Sigmoid colon (tissue), 4 donors: ENCODE measurements at regions not wholly inside any gene's neighbourhood (a gene's known extent, or its start where the extent isn't known, plus 50 kb on each side); places are given as distances from the start of the nearest gene placed in this dataset.

Source experiments
- EP300 ChIP-seq, 4 donors: sonication (generic); formaldehyde crosslinking; IDR thresholded peaks; one replicate each; pipeline ENCODE4 v1.6.1; 2017; ENCODE audit warnings: antibody characterized with exemption in 4 of 4
- POLR2A ChIP-seq, 2 donors: fragments of 450-650 bp; IDR thresholded peaks; one replicate each; pipeline ENCODE4 v1.6.1; 2016; ENCODE audit warnings: antibody characterized with exemption in 2 of 2, mild to moderate bottlenecking in 2 of 2, moderate library complexity in 2 of 2
- TF ChIP-seq, protein P1 (sequence below), 4 experiments: fragments of 450-650 bp in 3 of 4; fragments of 200-600 bp in 1 of 4; IDR thresholded peaks; one replicate each; pipeline ENCODE4 v1.5.1; 2016 to 2019; ENCODE audit warnings: antibody characterized with exemption in 4 of 4, mild to moderate bottlenecking in 3 of 4, moderate library complexity in 2 of 4

GRCh38 chr2:4884117-4884571 lies 808.0 kb upstream of the SOX11 start:
- TF ChIP-seq, protein P1, sequence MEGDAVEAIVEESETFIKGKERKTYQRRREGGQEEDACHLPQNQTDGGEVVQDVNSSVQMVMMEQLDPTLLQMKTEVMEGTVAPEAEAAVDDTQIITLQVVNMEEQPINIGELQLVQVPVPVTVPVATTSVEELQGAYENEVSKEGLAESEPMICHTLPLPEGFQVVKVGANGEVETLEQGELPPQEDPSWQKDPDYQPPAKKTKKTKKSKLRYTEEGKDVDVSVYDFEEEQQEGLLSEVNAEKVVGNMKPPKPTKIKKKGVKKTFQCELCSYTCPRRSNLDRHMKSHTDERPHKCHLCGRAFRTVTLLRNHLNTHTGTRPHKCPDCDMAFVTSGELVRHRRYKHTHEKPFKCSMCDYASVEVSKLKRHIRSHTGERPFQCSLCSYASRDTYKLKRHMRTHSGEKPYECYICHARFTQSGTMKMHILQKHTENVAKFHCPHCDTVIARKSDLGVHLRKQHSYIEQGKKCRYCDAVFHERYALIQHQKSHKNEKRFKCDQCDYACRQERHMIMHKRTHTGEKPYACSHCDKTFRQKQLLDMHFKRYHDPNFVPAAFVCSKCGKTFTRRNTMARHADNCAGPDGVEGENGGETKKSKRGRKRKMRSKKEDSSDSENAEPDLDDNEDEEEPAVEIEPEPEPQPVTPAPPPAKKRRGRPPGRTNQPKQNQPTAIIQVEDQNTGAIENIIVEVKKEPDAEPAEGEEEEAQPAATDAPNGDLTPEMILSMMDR (IDR thresholded peaks at IDR 0.05) = no peak
- TF ChIP-seq POLR2A (IDR thresholded peaks at IDR 0.05) (no peak), EP300 (IDR thresholded peaks at IDR 0.05) (no peak)
